Neural cell (in vitro differentiated cells): ENCODE measurements at regions not wholly inside any gene's neighbourhood (a gene's known extent, or its start where the extent isn't known, plus 50 kb on each side); places are given as distances from the start of the nearest gene placed in this dataset.

ENCODE experiments used
- H2AFZ ChIP-seq: fragments of 200-600, 300-800 bp; sonication (generic), shearing (Covaris generic); 2 replicates; pipeline ENCODE4 v1.6.0; 2014; ENCODE audit warnings: low read depth, mild to moderate bottlenecking, antibody characterized with exemption, low read length, moderate library complexity
- H3F3A ChIP-seq: fragments of 200-600 bp; shearing (Covaris generic); 2 replicates; pipeline ENCODE4 v1.6.1; 2016; ENCODE audit warnings: mild to moderate bottlenecking, moderate library complexity, mixed read lengths, antibody characterized with exemption, low read length; ENCODE audit not compliant: insufficient read depth, poor library complexity, severe bottlenecking
- H3K27ac ChIP-seq: fragments of 200-600, 300-800 bp; sonication (generic), shearing (Covaris generic); 2 replicates; pipeline ENCODE4 v1.5.1; 2014; ENCODE audit warnings: mild to moderate bottlenecking, low read length, moderate library complexity
- H3K27me3 ChIP-seq: fragments of 300-800, 200-600 bp; sonication (generic), shearing (Covaris generic); 2 replicates; pipeline ENCODE4 v1.6.0; 2014; ENCODE audit warnings: mild to moderate bottlenecking, low read depth, low read length, moderate library complexity; ENCODE audit not compliant: insufficient read depth
- H3K36me3 ChIP-seq: fragments of 300-800, 200-600 bp; sonication (generic), shearing (Covaris generic); 2 replicates; pipeline ENCODE4 v1.5.1; 2014; ENCODE audit warnings: mild to moderate bottlenecking, antibody characterized with exemption, low read length, moderate library complexity; ENCODE audit not compliant: insufficient read depth
- H3K4me2 ChIP-seq: fragments of 300-800, 200-600 bp; sonication (generic), shearing (Covaris generic); 2 replicates; pipeline ENCODE4 v1.6.0; 2014; ENCODE audit warnings: mild to moderate bottlenecking, low read length
- H3K4me3 ChIP-seq: fragments of 300-800, 200-600 bp; sonication (generic), shearing (Covaris generic); 2 replicates; pipeline ENCODE4 v1.5.1; 2014; ENCODE audit warnings: mild to moderate bottlenecking, low read length, moderate library complexity
- H3K79me2 ChIP-seq: fragments of 200-600 bp; shearing (Covaris generic); replicated peaks from 2 replicates; pipeline ENCODE4 v1.6.0; 2014; ENCODE audit warnings: mild to moderate bottlenecking, low read length, moderate library complexity; ENCODE audit not compliant: insufficient read depth
- H3K9ac ChIP-seq: fragments of 300-800, 200-600 bp; sonication (generic), shearing (Covaris generic); 2 replicates; pipeline ENCODE4 v1.6.1; 2016; ENCODE audit warnings: mild to moderate bottlenecking, low read length, mixed read lengths
- H3K9me2 ChIP-seq: fragments of 200-600 bp; shearing (Covaris generic); 2 replicates; pipeline ENCODE4 v1.6.1; 2016; ENCODE audit warnings: mild to moderate bottlenecking, low read length, mixed read lengths; ENCODE audit not compliant: insufficient read depth
- H3K9me3 ChIP-seq: fragments of 200-600, 300-800 bp; sonication (generic), shearing (Covaris generic); 2 replicates; pipeline ENCODE4 v1.6.1; 2016; ENCODE audit warnings: mild to moderate bottlenecking, mixed run types, low read length, moderate library complexity, mixed read lengths
- H4K20me1 ChIP-seq: fragments of 200-600 bp; shearing (Covaris generic); 2 replicates; pipeline ENCODE4 v1.6.1; 2016; ENCODE audit warnings: mild to moderate bottlenecking, mixed run types; ENCODE audit not compliant: insufficient read depth
- EP300 ChIP-seq: fragments of 450-650 bp; conservative IDR thresholded peaks from 2 replicates; pipeline ENCODE4 v1.6.1; 2014; ENCODE audit warnings: antibody characterized with exemption, mild to moderate bottlenecking, moderate library complexity; ENCODE audit not compliant: poor library complexity, severe bottlenecking
- EZH2 ChIP-seq: fragments of 200-600, 300-800 bp; shearing (Covaris generic), sonication (generic); IDR thresholded peaks from 2 replicates; pipeline ENCODE4 v1.6.1; 2014; ENCODE audit warnings: antibody characterized with exemption, low read length, borderline replicate concordance, mild to moderate bottlenecking; ENCODE audit not compliant: insufficient read depth, poor library complexity, severe bottlenecking
- MXI1 ChIP-seq: fragments of 450-650 bp; conservative IDR thresholded peaks from 2 replicates; pipeline ENCODE4 v1.6.1; 2014; ENCODE audit warnings: antibody characterized with exemption, mild to moderate bottlenecking; ENCODE audit not compliant: poor library complexity, severe bottlenecking
- POLR2AphosphoS5 ChIP-seq: IDR thresholded peaks from 2 replicates; pipeline ENCODE4 v1.6.1; 2012
- RAD21 ChIP-seq: fragments of 450-650 bp; conservative IDR thresholded peaks from 2 replicates; pipeline ENCODE4 v1.6.1; 2014; ENCODE audit warnings: antibody characterized with exemption, mild to moderate bottlenecking, moderate library complexity
- SMC3 ChIP-seq: fragments of 450-650 bp; conservative IDR thresholded peaks from 2 replicates; pipeline ENCODE4 v1.6.1; 2014; ENCODE audit warnings: antibody characterized with exemption, mild to moderate bottlenecking, moderate library complexity; ENCODE audit not compliant: poor library complexity
- TAF1 ChIP-seq: IDR thresholded peaks from 2 replicates; pipeline ENCODE4 v1.6.1; 2012; ENCODE audit warnings: low read depth
- TF ChIP-seq, protein P1 (sequence below): fragments of 450-650 bp; IDR thresholded peaks from 2 replicates; pipeline ENCODE4 v1.5.1; 2014; ENCODE audit warnings: antibody characterized with exemption, mild to moderate bottlenecking, moderate library complexity; ENCODE audit not compliant: poor library complexity, severe bottlenecking
- TF ChIP-seq, protein P2 (sequence below): IDR thresholded peaks from 2 replicates; pipeline ENCODE4 v1.6.1; 2012; ENCODE audit warnings: borderline replicate concordance

DNA sequence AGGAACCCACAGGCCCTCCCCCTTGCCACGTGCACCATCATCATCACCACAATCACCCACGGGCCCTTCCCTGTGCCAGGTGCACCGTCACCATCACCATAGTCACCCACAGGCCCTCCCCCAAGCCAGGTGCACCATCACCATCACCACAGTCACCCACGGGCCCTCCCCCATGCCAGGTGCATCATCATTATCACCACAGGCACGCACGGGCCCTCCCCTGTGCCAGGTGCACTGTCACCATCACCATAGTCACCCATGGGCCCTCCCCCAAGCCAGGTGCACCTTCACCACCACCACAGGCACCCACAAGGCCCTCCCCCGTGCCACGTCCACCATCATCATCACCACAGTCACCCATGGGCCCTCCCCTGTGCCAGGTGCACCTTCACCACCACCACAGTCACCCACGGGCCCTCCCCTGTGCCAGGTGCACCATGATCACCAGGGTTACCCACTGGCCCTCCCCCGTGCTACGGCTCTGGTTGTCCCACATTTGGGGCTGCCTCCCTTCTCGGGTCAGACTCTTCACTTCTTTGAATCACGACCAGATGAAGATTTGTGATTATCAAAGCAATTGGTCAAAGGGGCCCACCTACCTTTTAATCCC lies 69.1 kb upstream of the OLFM1 start:
- H3K4me2 ChIP-seq, result no peak overlapping the region
- H3K36me3 ChIP-seq, result no peaks in the 10 kb centered on the region
- TF ChIP-seq EZH2 (no peak), EP300 (no peak), MXI1 (no peak)
- H3K27ac ChIP-seq, result no peak overlapping the region
- no peak overlapping the region for H3K4me3 ChIP-seq
- no peaks in the 10 kb centered on the region for H3F3A ChIP-seq
- no peak overlapping the region for H2AFZ ChIP-seq
- no peak overlapping the region for H3K9ac ChIP-seq
- H3K27me3 ChIP-seq, result no peaks in the 10 kb centered on the region
- no peaks in the 10 kb centered on the region for H3K9me3 ChIP-seq
- no peaks in the 10 kb centered on the region for H4K20me1 ChIP-seq
- no peaks in the 10 kb centered on the region for H3K79me2 ChIP-seq
- no peaks in the 10 kb centered on the region for H3K9me2 ChIP-seq

DNA sequence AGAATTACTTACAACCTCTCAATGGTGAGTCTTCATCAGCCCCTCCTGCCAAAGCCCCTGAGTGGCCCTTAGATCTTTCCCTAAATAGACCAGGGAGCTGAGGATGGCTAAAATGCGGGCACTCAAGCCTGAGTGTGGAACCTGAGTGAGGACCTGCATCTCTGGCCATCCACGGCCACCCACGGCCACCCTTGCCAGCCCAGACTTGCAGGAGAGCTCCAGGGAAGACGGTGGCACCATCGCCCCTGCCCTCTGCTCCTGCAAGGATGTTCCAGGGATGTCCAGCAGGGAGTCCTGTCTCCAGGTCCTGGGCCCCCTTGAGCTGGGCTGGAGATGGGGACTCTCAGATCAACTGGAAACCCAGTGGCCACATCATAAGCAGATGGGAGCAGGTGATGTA lies 68.2 kb upstream of the OLFM1 start:
- Histone ChIP-seq H2AFZ (no peak overlapping the region), H3K79me2 (no peaks in the 10 kb centered on the region), H4K20me1 (no peaks in the 10 kb centered on the region), H3K9ac (no peak overlapping the region), H3K4me3 (no peak overlapping the region), H3K9me2 (no peaks in the 10 kb centered on the region), H3K27me3 (no peaks in the 10 kb centered on the region), H3K27ac (no peak overlapping the region), H3K4me2 (no peak overlapping the region), H3K36me3 (no peaks in the 10 kb centered on the region), H3F3A (no peaks in the 10 kb centered on the region), H3K9me3 (no peaks in the 10 kb centered on the region)
- no peak for TF ChIP-seq TAF1
- no peak for TF ChIP-seq POLR2AphosphoS5
- TF ChIP-seq EP300, result no peak
- TF ChIP-seq, protein P1, sequence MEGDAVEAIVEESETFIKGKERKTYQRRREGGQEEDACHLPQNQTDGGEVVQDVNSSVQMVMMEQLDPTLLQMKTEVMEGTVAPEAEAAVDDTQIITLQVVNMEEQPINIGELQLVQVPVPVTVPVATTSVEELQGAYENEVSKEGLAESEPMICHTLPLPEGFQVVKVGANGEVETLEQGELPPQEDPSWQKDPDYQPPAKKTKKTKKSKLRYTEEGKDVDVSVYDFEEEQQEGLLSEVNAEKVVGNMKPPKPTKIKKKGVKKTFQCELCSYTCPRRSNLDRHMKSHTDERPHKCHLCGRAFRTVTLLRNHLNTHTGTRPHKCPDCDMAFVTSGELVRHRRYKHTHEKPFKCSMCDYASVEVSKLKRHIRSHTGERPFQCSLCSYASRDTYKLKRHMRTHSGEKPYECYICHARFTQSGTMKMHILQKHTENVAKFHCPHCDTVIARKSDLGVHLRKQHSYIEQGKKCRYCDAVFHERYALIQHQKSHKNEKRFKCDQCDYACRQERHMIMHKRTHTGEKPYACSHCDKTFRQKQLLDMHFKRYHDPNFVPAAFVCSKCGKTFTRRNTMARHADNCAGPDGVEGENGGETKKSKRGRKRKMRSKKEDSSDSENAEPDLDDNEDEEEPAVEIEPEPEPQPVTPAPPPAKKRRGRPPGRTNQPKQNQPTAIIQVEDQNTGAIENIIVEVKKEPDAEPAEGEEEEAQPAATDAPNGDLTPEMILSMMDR, result no peak
- no peak for TF ChIP-seq RAD21
- TF ChIP-seq SMC3, result no peak
- no peak for TF ChIP-seq MXI1
- TF ChIP-seq, protein P2, sequence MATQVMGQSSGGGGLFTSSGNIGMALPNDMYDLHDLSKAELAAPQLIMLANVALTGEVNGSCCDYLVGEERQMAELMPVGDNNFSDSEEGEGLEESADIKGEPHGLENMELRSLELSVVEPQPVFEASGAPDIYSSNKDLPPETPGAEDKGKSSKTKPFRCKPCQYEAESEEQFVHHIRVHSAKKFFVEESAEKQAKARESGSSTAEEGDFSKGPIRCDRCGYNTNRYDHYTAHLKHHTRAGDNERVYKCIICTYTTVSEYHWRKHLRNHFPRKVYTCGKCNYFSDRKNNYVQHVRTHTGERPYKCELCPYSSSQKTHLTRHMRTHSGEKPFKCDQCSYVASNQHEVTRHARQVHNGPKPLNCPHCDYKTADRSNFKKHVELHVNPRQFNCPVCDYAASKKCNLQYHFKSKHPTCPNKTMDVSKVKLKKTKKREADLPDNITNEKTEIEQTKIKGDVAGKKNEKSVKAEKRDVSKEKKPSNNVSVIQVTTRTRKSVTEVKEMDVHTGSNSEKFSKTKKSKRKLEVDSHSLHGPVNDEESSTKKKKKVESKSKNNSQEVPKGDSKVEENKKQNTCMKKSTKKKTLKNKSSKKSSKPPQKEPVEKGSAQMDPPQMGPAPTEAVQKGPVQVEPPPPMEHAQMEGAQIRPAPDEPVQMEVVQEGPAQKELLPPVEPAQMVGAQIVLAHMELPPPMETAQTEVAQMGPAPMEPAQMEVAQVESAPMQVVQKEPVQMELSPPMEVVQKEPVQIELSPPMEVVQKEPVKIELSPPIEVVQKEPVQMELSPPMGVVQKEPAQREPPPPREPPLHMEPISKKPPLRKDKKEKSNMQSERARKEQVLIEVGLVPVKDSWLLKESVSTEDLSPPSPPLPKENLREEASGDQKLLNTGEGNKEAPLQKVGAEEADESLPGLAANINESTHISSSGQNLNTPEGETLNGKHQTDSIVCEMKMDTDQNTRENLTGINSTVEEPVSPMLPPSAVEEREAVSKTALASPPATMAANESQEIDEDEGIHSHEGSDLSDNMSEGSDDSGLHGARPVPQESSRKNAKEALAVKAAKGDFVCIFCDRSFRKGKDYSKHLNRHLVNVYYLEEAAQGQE, result no peak
- TF ChIP-seq EZH2, result no peak
